B cell (primary cell): ENCODE measurements at regions not wholly inside any gene's neighbourhood (a gene's known extent, or its start where the extent isn't known, plus 50 kb on each side); places are given as distances from the start of the nearest gene placed in this dataset.

ENCODE experiments used
- ATAC-seq: fragments of 200-7000 bp; cut with Tn5 transposase; one replicate; pipeline ENCODE4 v1.10.0; 2021; ENCODE audit warnings: low read depth, mild to moderate bottlenecking, moderate number of reproducible peaks, moderate library complexity
- CTCF ChIA-PET: fragments of 350-600 bp; sonication (Branson Sonifier 250); formaldehyde crosslinking; loops from one replicate; lab custom pipeline; 2021; ENCODE audit warnings: antibody characterized with exemption, inconsistent platforms; lab: Charles Lee
- POLR2A ChIA-PET: fragments of 350-600 bp; sonication (Branson Sonifier 250); formaldehyde crosslinking; loops from one replicate; lab custom pipeline; 2021; ENCODE audit warnings: antibody characterized with exemption; lab: Charles Lee
- DNase-seq: peaks from one replicate; pipeline ENCODE4 v3.0.0; 2013
- H2AFZ ChIP-seq: 2 replicates; pipeline ENCODE4 v1.6.1; 2012; ENCODE audit warnings: mild to moderate bottlenecking, low read depth, low read length; ENCODE audit not compliant: insufficient read depth, poor library complexity, severe bottlenecking
- H3K27ac ChIP-seq, 2 donors: 1 replicate in 1 of 2; 2 replicates in 1 of 2; pipeline ENCODE4 v1.5.1; 2012 to 2013; ENCODE audit warnings: low read length in 2 of 2, mild to moderate bottlenecking in 2 of 2, moderate library complexity in 1 of 2
- H3K27me3 ChIP-seq, 4 experiments: fragments of 200-600 bp in 1 of 4; sonication (generic) in 1 of 4; replicated peaks in 1 of 4; 1 replicate in 2 of 4; 2 replicates in 2 of 4; pipeline versions ENCODE4 v1.6.1 to v1.7.0; 2013 to 2016; ENCODE audit warnings: low read length in 3 of 4, mild to moderate bottlenecking in 2 of 4, mixed read lengths in 1 of 4, moderate library complexity in 1 of 4; ENCODE audit not compliant: insufficient read depth in 4 of 4, control insufficient read depth in 3 of 4; ENCODE audit errors: control extremely low read depth in 1 of 4
- H3K36me3 ChIP-seq, 2 experiments: replicated peaks in 1 of 2; 1 replicate in 1 of 2; 2 replicates in 1 of 2; pipeline versions ENCODE4 v1.6.1 to v1.7.1; 2013; ENCODE audit warnings: low read length in 1 of 2; ENCODE audit not compliant: insufficient read depth in 2 of 2, control insufficient read depth in 1 of 2; ENCODE audit errors: control extremely low read depth in 1 of 2, extremely low read depth in 1 of 2
- H3K4me1 ChIP-seq, 2 donors: fragments of 200-600 bp in 1 of 2; sonication (generic) in 1 of 2; 1 replicate in 1 of 2; 2 replicates in 1 of 2; pipeline versions ENCODE4 v1.5.1 to v1.6.1; 2013 to 2017; ENCODE audit warnings: low read length in 2 of 2; ENCODE audit not compliant: control insufficient read depth in 2 of 2, insufficient read depth in 2 of 2
- H3K4me2 ChIP-seq: replicated peaks from 2 replicates; pipeline ENCODE3; 2012; ENCODE audit warnings: mild to moderate bottlenecking, low read depth, low read length; ENCODE audit not compliant: poor library complexity, severe bottlenecking
- H3K4me3 ChIP-seq, 5 experiments: fragments of 200-600 bp in 1 of 5; sonication (generic) in 1 of 5; 1 replicate in 3 of 5; 2 replicates in 2 of 5; pipeline versions ENCODE4 v1.5.1 to v1.7.0; 2011 to 2016; ENCODE audit warnings: low read length in 4 of 5, mild to moderate bottlenecking in 4 of 5, low read depth in 2 of 5, control low read depth in 1 of 5, moderate library complexity in 1 of 5; ENCODE audit not compliant: insufficient read depth in 1 of 5; ENCODE audit errors: control extremely low read depth in 1 of 5, extremely low read depth in 1 of 5
- H3K79me2 ChIP-seq: fragments of 200-600 bp; sonication (generic); one replicate; pipeline ENCODE4 v1.6.0; 2016; ENCODE audit warnings: low read length; ENCODE audit not compliant: control insufficient read depth, insufficient read depth
- H3K9ac ChIP-seq: fragments of 200-600 bp; sonication (generic); 2 replicates; pipeline ENCODE4 v1.6.1; 2017; ENCODE audit warnings: mild to moderate bottlenecking, low read length, moderate library complexity
- H3K9me3 ChIP-seq, 3 donors: one replicate each; pipeline versions ENCODE4 v1.6.1 to v1.7.1; 2013; ENCODE audit warnings: low read length in 2 of 3; ENCODE audit not compliant: control insufficient read depth in 2 of 3, insufficient read depth in 1 of 3; ENCODE audit errors: control extremely low read depth in 1 of 3
- H4K20me1 ChIP-seq: 2 replicates; pipeline ENCODE4 v1.6.0; 2012; ENCODE audit warnings: mild to moderate bottlenecking, low read length; ENCODE audit not compliant: insufficient read depth, control insufficient read depth, poor library complexity, severe bottlenecking
- H3K27ac Mint-ChIP-seq: one replicate; pipeline ENCODE4 v1.8.0; 2021; ENCODE audit warnings: mixed read lengths
- H3K27me3 Mint-ChIP-seq: one replicate; pipeline ENCODE4 v1.8.0; 2021; ENCODE audit warnings: mixed read lengths
- H3K4me1 Mint-ChIP-seq: one replicate; pipeline ENCODE4 v1.8.0; 2021; ENCODE audit warnings: mixed read lengths
- H3K4me3 Mint-ChIP-seq: one replicate; pipeline ENCODE4 v1.8.0; 2021; ENCODE audit warnings: mixed read lengths
- H3K9me3 Mint-ChIP-seq: one replicate; pipeline ENCODE4 v1.8.0; 2022; ENCODE audit warnings: mixed read lengths; ENCODE audit not compliant: insufficient read depth
- CTCF ChIP-seq: fragments of 200-600 bp; IDR thresholded peaks from one replicate; pipeline ENCODE4 v1.8.0; 2022; ENCODE audit warnings: antibody characterized with exemption, mild to moderate bottlenecking
- EZH2 ChIP-seq: IDR thresholded peaks from 2 replicates; pipeline ENCODE4 v1.6.1; 2012; ENCODE audit warnings: borderline replicate concordance, low read depth, mild to moderate bottlenecking, moderate library complexity, low read length; ENCODE audit not compliant: insufficient read depth, poor library complexity, severe bottlenecking
- WGBS: methylation state at CpG from one replicate; pipeline ENCODE4 v1.1.5; 2013; ENCODE audit warnings: missing lambda C conversion rate; ENCODE audit not compliant: insufficient coverage; 5-methylcytosine and 5-hydroxymethylcytosine counted together
- intact Hi-C: fragments of 100-400 bp; cut with micrococcal nuclease; formaldehyde crosslinking; loops from one replicate; pipeline ENCODE4 v1.10.0; 2022

GRCh38 chr3:71961891-71962290, 176.9 kb upstream of the PROK2 start:
- H3K79me2 ChIP-seq, result no peaks in the 10 kb centered on the region
- H3K9ac ChIP-seq, result no peak overlapping the region
- ATAC-seq (no peak), DNase-seq (no peak)
- CTCF ChIA-PET, result interaction anchor here (0.7 to 1.5 kb wide), 2 partner anchors 860 to 864 kb away, joined by 3 read pairs; no protein-coding TSS in a partner anchor
- H3K4me1 Mint-ChIP-seq, result no peaks in the 10 kb centered on the region
- POLR2A ChIA-PET, result interaction anchor here (0.6 kb wide), 1 partner anchor 10 kb away, joined by 5 read pairs; no protein-coding TSS in a partner anchor
- H3K4me1 ChIP-seq, result no peaks in the 10 kb centered on the region
- intact Hi-C loops, result no loop called here
- H4K20me1 ChIP-seq, result no peaks in the 10 kb centered on the region
- H3K27me3 Mint-ChIP-seq, result peaks cover 30% of the 10 kb centered on the region
- H3K27ac Mint-ChIP-seq, result no peak overlapping the region
- no peak overlapping the region for H3K4me2 ChIP-seq
- H3K4me3 ChIP-seq, result no peak overlapping the region
- H3K27me3 ChIP-seq, result peaks cover 0 to 33% (median 10%) of the 10 kb centered on the region in 4 experiments
- H3K36me3 ChIP-seq, result no peaks in the 10 kb centered on the region
- no peak overlapping the region for H2AFZ ChIP-seq
- TF ChIP-seq EZH2 (no peak), CTCF (no peak)
- no peaks in the 10 kb centered on the region for H3K9me3 ChIP-seq
- no peak overlapping the region for H3K4me3 Mint-ChIP-seq
- H3K27ac ChIP-seq, result no peak overlapping the region
- no CpG with 5 or more reads among the region's 2 CpGs for WGBS
- no peaks in the 10 kb centered on the region for H3K9me3 Mint-ChIP-seq

GRCh38 chr3:71961378-71961777, 176.4 kb upstream of the PROK2 start:
- Mint-ChIP-seq H3K4me3 (no peak overlapping the region), H3K27ac (no peak overlapping the region), H3K9me3 (no peaks in the 10 kb centered on the region), H3K4me1 (no peaks in the 10 kb centered on the region), H3K27me3 (peaks cover 25% of the 10 kb centered on the region)
- H3K36me3 ChIP-seq, result no peaks in the 10 kb centered on the region
- no peak overlapping the region for H3K9ac ChIP-seq
- no peak overlapping the region for H3K27ac ChIP-seq
- no peaks in the 10 kb centered on the region for H4K20me1 ChIP-seq
- CTCF ChIA-PET, result interaction anchor here (0.7 kb wide), 1 partner anchor 865 kb away, joined by 3 read pairs; no protein-coding TSS in a partner anchor
- H3K4me1 ChIP-seq, result no peaks in the 10 kb centered on the region
- no CpG with 5 or more reads among the region's 2 CpGs for WGBS
- no peak for ATAC-seq
- POLR2A ChIA-PET, result interaction anchor here (0.6 kb wide), 1 partner anchor 10 kb away, joined by 5 read pairs; no protein-coding TSS in a partner anchor
- no peak overlapping the region for H3K4me3 ChIP-seq
- no peak for TF ChIP-seq EZH2
- H3K79me2 ChIP-seq, result no peaks in the 10 kb centered on the region
- intact Hi-C loops, result no loop called here
- peaks cover 0 to 35% (median 9%) of the 10 kb centered on the region in 4 experiments for H3K27me3 ChIP-seq
- H2AFZ ChIP-seq, result no peak overlapping the region
- no peaks in the 10 kb centered on the region for H3K9me3 ChIP-seq
- no peak for DNase-seq
- H3K4me2 ChIP-seq, result no peak overlapping the region
